ENCODE measurements at regions not wholly inside any gene's neighbourhood (a gene's known extent, or its start where the extent isn't known, plus 50 kb on each side); places are given as distances from the start of the nearest gene placed in this dataset.

- TF ChIP-seq REST (IDR thresholded peaks at IDR 0.05; ENCODE audit: insufficient read depth in 1 of 2, low read depth in 2 of 2, low read length in 2 of 2) (no peak), FOXP2 (optimal IDR thresholded peaks at IDR 0.05; ENCODE audit: borderline replicate concordance, extremely low read depth, extremely low read length, insufficient read depth) (no peak), SIN3A (IDR thresholded peaks at IDR 0.05; ENCODE audit: borderline replicate concordance, insufficient read depth, low read length) (no peak), POLR2AphosphoS5 (IDR thresholded peaks at IDR 0.05; ENCODE audit: low read depth, low read length) (no peak), TAF1 (IDR thresholded peaks at IDR 0.05; ENCODE audit: borderline replicate concordance, insufficient read depth, low read length) (no peak)
Observed at GRCh38 chr2:117056376-117056748, 758.1 kb upstream of the DDX18 start.

GRCh38 chr2:117057016-117057415 is 757.5 kb upstream of the DDX18 start:
- TF ChIP-seq SIN3A (IDR thresholded peaks at IDR 0.05; ENCODE audit: borderline replicate concordance, insufficient read depth, low read length) = no peak
- no peak for TF ChIP-seq FOXP2 (optimal IDR thresholded peaks at IDR 0.05; ENCODE audit: borderline replicate concordance, extremely low read depth, extremely low read length, insufficient read depth)
- no peak for TF ChIP-seq TAF1 (IDR thresholded peaks at IDR 0.05; ENCODE audit: borderline replicate concordance, insufficient read depth, low read length)
- TF ChIP-seq POLR2AphosphoS5 (IDR thresholded peaks at IDR 0.05; ENCODE audit: low read depth, low read length) = no peak
- no peak for TF ChIP-seq REST (IDR thresholded peaks at IDR 0.05; ENCODE audit: insufficient read depth in 1 of 2, low read depth in 2 of 2, low read length in 2 of 2)

- TF ChIP-seq POLR2AphosphoS5 (IDR thresholded peaks at IDR 0.05; ENCODE audit: low read depth, low read length) (no peak), FOXP2 (optimal IDR thresholded peaks at IDR 0.05; ENCODE audit: borderline replicate concordance, extremely low read depth, extremely low read length, insufficient read depth) (no peak), REST (IDR thresholded peaks at IDR 0.05; ENCODE audit: insufficient read depth in 1 of 2, low read depth in 2 of 2, low read length in 2 of 2) (no peak), SIN3A (IDR thresholded peaks at IDR 0.05; ENCODE audit: borderline replicate concordance, insufficient read depth, low read length) (no peak)
Observed at GRCh38 chr2:117058366-117058765, 756.1 kb upstream of the DDX18 start.

- TF ChIP-seq POLR2AphosphoS5 (IDR thresholded peaks at IDR 0.05; ENCODE audit: low read depth, low read length) (no peak), FOXP2 (optimal IDR thresholded peaks at IDR 0.05; ENCODE audit: borderline replicate concordance, extremely low read depth, extremely low read length, insufficient read depth) (no peak), REST (IDR thresholded peaks at IDR 0.05; ENCODE audit: insufficient read depth in 1 of 2, low read depth in 2 of 2, low read length in 2 of 2) (no peak), SIN3A (IDR thresholded peaks at IDR 0.05; ENCODE audit: borderline replicate concordance, insufficient read depth, low read length) (no peak), TAF1 (IDR thresholded peaks at IDR 0.05; ENCODE audit: borderline replicate concordance, insufficient read depth, low read length) (no peak)
Observed at GRCh38 chr2:117064021-117064420, 750.5 kb upstream of the DDX18 start.

GRCh38 chr2:117065912-117066311 is 748.6 kb upstream of the DDX18 start:
- TF ChIP-seq POLR2AphosphoS5 (IDR thresholded peaks at IDR 0.05; ENCODE audit: low read depth, low read length) = no peak
- TF ChIP-seq SIN3A (IDR thresholded peaks at IDR 0.05; ENCODE audit: borderline replicate concordance, insufficient read depth, low read length) = no peak
- TF ChIP-seq REST (IDR thresholded peaks at IDR 0.05; ENCODE audit: insufficient read depth in 1 of 2, low read depth in 2 of 2, low read length in 2 of 2) = no peak
- TF ChIP-seq FOXP2 (optimal IDR thresholded peaks at IDR 0.05; ENCODE audit: borderline replicate concordance, extremely low read depth, extremely low read length, insufficient read depth) = no peak
- TF ChIP-seq TAF1 (IDR thresholded peaks at IDR 0.05; ENCODE audit: borderline replicate concordance, insufficient read depth, low read length) = no peak

Data from PFSK-1 (cell line).